Activated T-cell treated with anti-CD3 and anti-CD28 coated beads, Interleukin-2, amount 50 U/mL, for 4 hours (primary cell): ENCODE measurements at regions not wholly inside any gene's neighbourhood (a gene's known extent, or its start where the extent isn't known, plus 50 kb on each side); places are given as distances from the start of the nearest gene placed in this dataset.

Experiments
- ATAC-seq, 2 donors: fragments of 200-7000 bp; cut with Tn5 transposase; one replicate each; pipeline ENCODE4 v1.10.0; 2021
- DNase-seq: peaks from one replicate; pipeline ENCODE4 v3.0.0-alpha.2; 2020
- H3K27me3 Mint-ChIP-seq: one replicate; pipeline ENCODE4 v1.8.0; 2021; ENCODE audit warnings: low read depth, mixed read lengths
- H3K36me3 Mint-ChIP-seq: one replicate; pipeline ENCODE4 v1.8.0; 2022; ENCODE audit warnings: mixed read lengths; ENCODE audit not compliant: insufficient read depth
- H3K4me1 Mint-ChIP-seq: one replicate; pipeline ENCODE4 v1.8.0; 2021; ENCODE audit warnings: low read depth, mixed read lengths
- H3K4me3 Mint-ChIP-seq: one replicate; pipeline ENCODE4 v1.8.0; 2021; ENCODE audit warnings: mild to moderate bottlenecking, moderate library complexity, mixed read lengths
- H3K9me3 Mint-ChIP-seq: one replicate; pipeline ENCODE4 v1.8.0; 2021; ENCODE audit warnings: mixed read lengths

GRCh38 chrX:21056622-21057021 is 317.6 kb upstream of the CNKSR2 start:
- H3K4me1 Mint-ChIP-seq: no peaks in the 10 kb centered on the region
- no peaks in the 10 kb centered on the region for H3K36me3 Mint-ChIP-seq
- no peak for DNase-seq
- H3K9me3 Mint-ChIP-seq: peaks cover 4% of the 10 kb centered on the region
- no peak for ATAC-seq
- no peak overlapping the region for H3K4me3 Mint-ChIP-seq
- no peaks in the 10 kb centered on the region for H3K27me3 Mint-ChIP-seq

GRCh38 chrX:21047034-21047455 is 327.2 kb upstream of the CNKSR2 start:
- peaks cover 8% of the 10 kb centered on the region for H3K27me3 Mint-ChIP-seq
- no peaks in the 10 kb centered on the region for H3K4me1 Mint-ChIP-seq
- ATAC-seq: no peak
- no peaks in the 10 kb centered on the region for H3K36me3 Mint-ChIP-seq
- no peaks in the 10 kb centered on the region for H3K9me3 Mint-ChIP-seq
- DNase-seq: no peak
- H3K4me3 Mint-ChIP-seq: no peak overlapping the region

DNA sequence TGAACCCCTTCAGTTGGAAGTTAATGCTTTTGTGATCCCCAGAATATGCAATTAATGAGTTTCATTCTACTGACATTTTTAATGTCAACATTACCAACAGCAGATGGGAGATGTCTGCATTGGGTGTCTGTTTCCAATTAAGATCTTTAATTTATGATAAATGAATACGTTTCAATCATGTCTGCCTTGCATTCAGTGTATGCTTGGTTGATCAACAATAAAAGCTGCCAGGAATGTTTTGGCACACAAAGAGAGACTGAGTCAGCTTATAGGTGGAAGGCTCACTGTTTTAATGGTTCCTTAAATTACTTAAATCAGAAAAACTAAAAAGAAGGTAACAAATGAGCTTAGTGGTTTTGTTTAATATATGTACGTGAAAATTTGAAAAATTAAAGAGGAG is 359.9 kb upstream of the CNKSR2 start:
- Mint-ChIP-seq H3K4me1 (no peaks in the 10 kb centered on the region), H3K4me3 (no peak overlapping the region), H3K9me3 (no peaks in the 10 kb centered on the region), H3K36me3 (no peaks in the 10 kb centered on the region), H3K27me3 (peaks cover 3% of the 10 kb centered on the region)
- no peak for ATAC-seq
- DNase-seq: no peak

DNA sequence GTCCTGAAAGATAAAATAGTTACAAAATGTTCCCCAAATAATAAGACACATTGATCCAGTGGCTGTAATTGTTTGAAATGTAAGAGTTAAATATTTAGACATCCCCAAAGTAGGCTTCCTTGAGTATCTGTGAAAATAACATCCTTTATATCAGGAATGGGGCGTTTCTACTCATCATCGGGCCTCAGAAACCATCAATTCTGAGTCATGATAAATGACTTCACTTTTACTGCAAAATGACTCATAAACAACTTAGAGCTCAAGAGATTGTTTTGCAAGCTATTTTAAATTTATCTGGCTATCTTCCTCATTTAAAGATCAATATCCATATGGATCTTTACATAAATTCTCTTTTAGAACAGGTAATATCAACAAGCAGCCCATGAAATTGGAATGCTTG is 369.4 kb upstream of the CNKSR2 start:
- Mint-ChIP-seq H3K9me3 (no peaks in the 10 kb centered on the region), H3K36me3 (no peaks in the 10 kb centered on the region), H3K27me3 (peaks cover 1% of the 10 kb centered on the region), H3K4me1 (no peaks in the 10 kb centered on the region), H3K4me3 (no peak overlapping the region)
- DNase-seq (no peak), ATAC-seq (no peak)

- H3K27me3 Mint-ChIP-seq: no peaks in the 10 kb centered on the region
- no peak overlapping the region for H3K4me3 Mint-ChIP-seq
- no peaks in the 10 kb centered on the region for H3K36me3 Mint-ChIP-seq
- no peaks in the 10 kb centered on the region for H3K4me1 Mint-ChIP-seq
- DNase-seq (no peak), ATAC-seq (no peak)
- H3K9me3 Mint-ChIP-seq: no peaks in the 10 kb centered on the region
These were observed 378.4 kb upstream of the CNKSR2 start for GRCh38 chrX:20995829-20996228.

DNA sequence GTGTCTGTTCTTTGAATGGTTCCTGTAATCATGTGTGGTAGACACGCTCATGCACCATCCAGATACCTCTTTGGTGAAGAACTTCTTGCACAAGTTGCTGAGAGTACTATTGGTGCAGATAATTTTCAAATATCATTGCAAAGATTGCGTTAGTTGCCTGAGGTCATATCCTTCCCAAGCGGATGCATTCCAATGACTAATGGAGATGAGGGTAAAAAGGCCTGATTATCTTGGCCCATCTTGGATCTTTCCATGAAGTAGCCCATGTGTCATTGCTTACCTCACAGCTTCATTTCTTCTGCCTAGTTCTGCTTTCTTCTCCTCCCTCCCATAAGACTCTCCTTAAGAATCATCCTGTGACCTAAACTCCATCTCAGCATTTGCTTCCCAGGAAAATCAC is 384.9 kb upstream of the CNKSR2 start:
- Mint-ChIP-seq H3K36me3 (no peaks in the 10 kb centered on the region), H3K9me3 (no peaks in the 10 kb centered on the region), H3K4me1 (no peaks in the 10 kb centered on the region), H3K27me3 (no peaks in the 10 kb centered on the region), H3K4me3 (no peak overlapping the region)
- DNase-seq (no peak), ATAC-seq (no peak)

DNA sequence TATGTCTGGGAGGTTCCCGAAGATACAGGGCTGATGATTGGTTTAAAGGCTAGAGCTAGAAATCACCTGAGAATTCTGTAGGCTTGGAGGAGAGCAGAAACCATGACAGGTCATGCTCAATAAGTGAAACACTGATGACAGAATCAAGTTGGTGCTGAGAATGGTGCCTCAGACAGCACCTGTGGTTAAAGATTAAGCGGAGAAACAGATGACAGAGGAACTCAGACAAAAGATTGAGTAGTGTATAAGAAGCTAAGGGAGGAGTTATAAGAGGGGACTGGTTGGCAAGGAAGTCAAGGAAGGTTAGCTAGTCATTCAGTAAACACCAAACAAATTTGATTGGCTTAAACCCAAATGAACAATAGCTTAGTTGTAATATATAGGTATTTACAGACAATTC is 385.4 kb upstream of the CNKSR2 start:
- no peaks in the 10 kb centered on the region for H3K9me3 Mint-ChIP-seq
- no peaks in the 10 kb centered on the region for H3K27me3 Mint-ChIP-seq
- H3K4me3 Mint-ChIP-seq: no peak overlapping the region
- no peak for DNase-seq
- no peaks in the 10 kb centered on the region for H3K36me3 Mint-ChIP-seq
- no peaks in the 10 kb centered on the region for H3K4me1 Mint-ChIP-seq
- no peak for ATAC-seq

DNA sequence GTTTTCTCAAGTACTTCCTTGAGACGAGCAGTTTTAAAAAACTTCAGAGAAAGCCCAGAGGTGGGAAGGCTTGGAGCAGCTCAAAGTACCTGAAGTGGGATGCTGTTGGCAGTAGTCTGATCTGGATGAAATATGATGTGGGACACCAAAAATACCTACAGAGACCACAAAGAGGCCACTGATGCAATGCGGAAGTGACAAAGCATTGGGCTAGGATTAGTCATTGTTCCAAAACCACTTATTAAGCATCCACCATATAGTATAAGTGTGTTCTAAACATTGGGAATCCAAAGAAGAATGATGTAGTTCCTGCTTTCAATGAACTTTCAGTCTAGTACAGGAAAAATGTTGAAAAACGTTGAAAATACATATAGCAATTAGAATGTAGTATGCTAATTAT is 386.1 kb upstream of the CNKSR2 start:
- Mint-ChIP-seq H3K36me3 (no peaks in the 10 kb centered on the region), H3K4me3 (no peak overlapping the region), H3K4me1 (no peaks in the 10 kb centered on the region), H3K27me3 (no peaks in the 10 kb centered on the region), H3K9me3 (no peaks in the 10 kb centered on the region)
- ATAC-seq (no peak), DNase-seq (no peak)

- DNase-seq: no peak
- Mint-ChIP-seq H3K4me1 (no peaks in the 10 kb centered on the region), H3K9me3 (no peaks in the 10 kb centered on the region), H3K36me3 (no peaks in the 10 kb centered on the region), H3K27me3 (no peaks in the 10 kb centered on the region), H3K4me3 (no peak overlapping the region)
- ATAC-seq: no peak
These were observed 393.8 kb upstream of the CNKSR2 start for GRCh38 chrX:20980426-20980825.

- no peaks in the 10 kb centered on the region for H3K4me1 Mint-ChIP-seq
- no peaks in the 10 kb centered on the region for H3K9me3 Mint-ChIP-seq
- ATAC-seq: no peak
These were observed 399.9 kb upstream of the CNKSR2 start for GRCh38 chrX:20974326-20974725.

GRCh38 chrX:20973038-20973437 is 401.2 kb upstream of the CNKSR2 start:
- H3K4me1 Mint-ChIP-seq: no peaks in the 10 kb centered on the region
- no peaks in the 10 kb centered on the region for H3K9me3 Mint-ChIP-seq
- no peaks in the 10 kb centered on the region for H3K27me3 Mint-ChIP-seq
- no peaks in the 10 kb centered on the region for H3K36me3 Mint-ChIP-seq
- ATAC-seq (no peak), DNase-seq (no peak)
- H3K4me3 Mint-ChIP-seq: no peak overlapping the region

More at GRCh38 chrX:20974326-20974725, 399.9 kb upstream of the CNKSR2 start:
- Mint-ChIP-seq H3K36me3 (no peaks in the 10 kb centered on the region), H3K27me3 (no peaks in the 10 kb centered on the region), H3K4me3 (no peak overlapping the region)
- DNase-seq: no peak

- Mint-ChIP-seq H3K4me3 (no peak overlapping the region), H3K4me1 (no peaks in the 10 kb centered on the region), H3K27me3 (no peaks in the 10 kb centered on the region), H3K36me3 (no peaks in the 10 kb centered on the region), H3K9me3 (no peaks in the 10 kb centered on the region)
- ATAC-seq: no peak
- DNase-seq: no peak
These were observed 403.0 kb upstream of the CNKSR2 start for GRCh38 chrX:20971250-20971649.

DNA sequence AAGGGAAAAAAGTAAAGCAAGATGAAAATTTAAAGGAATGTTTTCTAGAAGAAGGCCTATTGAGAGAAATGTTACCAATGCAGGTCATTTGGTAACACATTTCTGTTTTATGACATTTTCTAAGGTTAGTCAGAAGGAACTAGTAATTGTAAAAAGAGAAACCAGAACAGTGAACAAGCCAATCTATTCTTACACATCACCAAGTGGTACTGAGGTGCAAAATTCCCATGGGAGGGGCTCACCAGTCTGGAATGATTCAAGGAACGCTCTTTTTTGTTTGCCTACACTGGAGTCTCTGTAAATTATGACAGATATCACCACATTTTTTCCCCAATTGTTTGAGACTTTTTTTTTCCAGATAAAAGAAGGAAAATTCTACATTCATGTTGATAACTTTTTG is 404.7 kb upstream of the CNKSR2 start:
- Mint-ChIP-seq H3K9me3 (no peaks in the 10 kb centered on the region), H3K4me3 (no peak overlapping the region), H3K36me3 (no peaks in the 10 kb centered on the region), H3K4me1 (no peaks in the 10 kb centered on the region), H3K27me3 (no peaks in the 10 kb centered on the region)
- ATAC-seq (no peak), DNase-seq (no peak)

DNA sequence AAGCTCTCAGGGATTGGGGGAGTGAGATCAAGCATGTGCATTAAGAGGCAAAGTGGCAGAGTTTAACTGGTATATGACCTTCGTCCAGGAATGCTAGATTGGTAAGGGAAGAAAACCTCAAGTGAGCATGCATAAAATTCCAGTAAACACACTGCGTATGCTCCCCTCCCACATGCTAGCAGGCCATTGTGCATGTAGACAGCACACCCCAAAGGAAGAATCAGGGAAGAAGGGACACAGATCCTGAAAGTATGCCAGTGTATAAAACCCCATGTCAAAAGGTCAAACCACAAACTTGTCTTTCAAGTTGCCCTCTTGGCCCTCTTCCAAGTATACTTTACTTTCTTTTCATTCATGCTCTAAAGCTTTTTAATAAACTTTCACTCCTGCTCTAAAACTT is 405.2 kb upstream of the CNKSR2 start:
- no peak for ATAC-seq
- no peak overlapping the region for H3K4me3 Mint-ChIP-seq
- no peak for DNase-seq
- H3K9me3 Mint-ChIP-seq: peaks cover under 1% of the 10 kb centered on the region
- H3K27me3 Mint-ChIP-seq: no peaks in the 10 kb centered on the region
- no peaks in the 10 kb centered on the region for H3K4me1 Mint-ChIP-seq
- H3K36me3 Mint-ChIP-seq: no peaks in the 10 kb centered on the region

GRCh38 chrX:20967725-20968124 is 406.5 kb upstream of the CNKSR2 start:
- DNase-seq (no peak), ATAC-seq (no peak)
- no peaks in the 10 kb centered on the region for H3K4me1 Mint-ChIP-seq
- H3K36me3 Mint-ChIP-seq: no peaks in the 10 kb centered on the region
- H3K27me3 Mint-ChIP-seq: no peaks in the 10 kb centered on the region
- H3K9me3 Mint-ChIP-seq: peaks cover 8% of the 10 kb centered on the region
- no peak overlapping the region for H3K4me3 Mint-ChIP-seq
